Muscle of arm (tissue), 1 donor: ENCODE measurements at regions not wholly inside any gene's neighbourhood (a gene's known extent, or its start where the extent isn't known, plus 50 kb on each side); places are given as distances from the start of the nearest gene placed in this dataset.

Experiments used
- DNase-seq: peaks from one replicate; pipeline ENCODE4 v3.0.0-alpha.2; 2013

DNA sequence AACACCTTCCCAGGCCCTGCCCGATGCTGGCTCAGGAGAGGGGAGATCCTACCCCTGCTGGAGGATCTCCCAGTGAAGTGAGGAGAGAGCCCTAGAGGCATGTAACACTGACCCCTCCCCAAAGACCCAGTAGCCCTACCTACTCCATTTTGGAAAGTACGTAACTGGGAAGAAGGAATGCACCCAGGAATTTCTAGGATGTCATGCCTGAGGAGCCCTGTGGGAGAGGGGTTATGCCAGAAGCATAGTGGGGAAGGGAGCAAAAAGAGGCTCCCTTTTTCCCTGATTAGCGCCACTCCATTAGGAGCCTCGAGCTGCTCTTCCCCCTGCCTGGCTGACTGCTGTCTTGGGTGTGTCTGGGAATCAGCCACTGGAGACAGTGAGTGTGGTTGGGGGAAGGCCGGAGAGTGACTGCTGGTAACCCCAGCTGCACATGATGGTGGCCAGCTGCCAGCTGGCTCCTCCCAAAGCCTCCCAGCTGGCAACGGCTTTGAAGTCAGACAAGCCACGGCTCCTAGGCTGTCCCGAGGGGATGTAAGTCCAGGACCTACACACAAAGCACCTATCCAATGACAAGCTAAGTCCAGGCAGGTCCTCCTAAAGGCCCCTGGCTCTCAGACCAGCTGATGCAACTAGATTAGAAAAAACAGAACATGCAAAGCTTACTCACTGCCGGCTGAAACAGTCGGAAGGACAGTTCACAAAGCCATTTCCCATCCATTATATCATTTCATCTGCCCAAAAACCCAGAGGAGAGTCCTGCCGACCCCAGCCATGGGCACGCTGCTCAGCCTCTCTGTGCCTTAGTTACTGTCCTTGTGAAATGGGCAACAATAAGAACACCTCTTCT lies 136.5 kb upstream of the ABCA1 start:
- DNase-seq = peak; percentile 88

DNA sequence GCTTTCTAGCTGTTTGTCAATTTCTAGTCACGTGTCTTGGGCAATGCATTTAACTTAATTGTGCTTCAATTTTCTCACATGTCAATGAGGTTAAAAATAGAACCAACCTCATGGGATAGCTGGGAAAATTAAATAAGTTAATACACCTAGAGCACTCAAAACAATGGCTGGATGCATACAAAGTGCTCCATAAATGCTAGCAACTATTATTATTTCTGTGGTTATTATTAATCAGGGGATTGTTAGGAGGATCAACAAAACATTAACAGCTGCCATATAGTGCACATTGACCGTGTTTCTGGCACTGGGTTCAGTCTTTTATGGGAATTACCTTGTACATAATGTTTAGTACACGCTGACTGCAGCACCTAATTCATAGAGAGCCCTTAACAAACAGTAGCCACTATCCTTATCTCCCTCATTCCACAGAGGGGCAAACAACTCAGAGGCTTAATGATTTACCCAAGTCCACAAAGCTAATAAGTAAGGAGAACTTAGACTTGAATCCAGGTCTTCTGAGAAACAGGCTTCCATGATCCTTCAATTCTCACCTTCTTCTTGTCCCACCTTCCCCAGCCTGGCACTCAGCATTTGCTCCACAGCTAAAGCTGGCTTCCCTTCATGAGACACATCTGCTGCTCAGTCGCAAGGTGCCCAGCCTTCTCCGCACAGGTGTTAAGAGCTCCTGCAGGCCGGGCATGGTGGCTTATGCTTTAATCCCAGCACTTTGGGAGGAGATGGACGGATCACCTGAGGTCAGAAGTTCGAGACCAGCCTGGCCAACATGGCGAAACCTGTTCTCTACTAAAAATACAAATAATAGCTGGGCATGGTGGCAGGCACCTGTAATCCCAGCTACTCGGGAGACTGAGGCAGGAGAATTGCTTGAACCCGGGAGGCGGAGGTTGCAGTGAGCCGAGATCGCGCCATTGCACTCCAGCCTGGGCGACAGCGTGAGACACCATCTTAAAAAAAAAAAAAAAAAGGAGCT lies 137.4 kb upstream of the ABCA1 start:
- DNase-seq = no peak

DNA sequence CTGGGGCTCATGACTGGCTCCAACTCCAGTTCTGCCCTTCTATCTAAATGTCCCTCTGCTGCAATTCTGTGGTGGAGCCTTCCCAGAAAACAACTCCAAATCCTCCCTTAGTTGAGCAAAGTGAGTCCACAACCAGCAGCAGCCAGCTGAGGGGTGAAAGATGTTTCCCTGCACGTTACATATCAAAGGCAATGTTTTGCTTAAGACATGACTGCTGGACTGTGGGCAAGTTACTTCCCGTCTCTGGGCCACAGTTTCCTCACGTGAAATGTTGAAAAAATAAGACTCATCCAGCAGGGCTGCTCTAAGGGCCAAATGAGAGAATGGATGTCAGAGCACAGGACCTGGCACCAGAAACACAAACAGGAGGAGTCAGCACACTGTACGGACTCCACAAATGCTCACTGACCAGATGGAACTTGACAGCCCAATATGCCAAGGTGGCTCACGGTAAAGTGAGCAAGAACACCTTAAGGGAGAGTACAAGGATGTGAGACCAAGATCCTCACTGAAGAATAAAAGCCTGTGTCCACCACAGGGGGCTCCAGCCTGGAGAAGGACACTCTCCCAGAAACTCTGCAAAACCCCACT lies 138.4 kb upstream of the ABCA1 start:
- DNase-seq = no peak

- no peak for DNase-seq
Observed at GRCh38 chr9:105067895-105068580, 140.1 kb upstream of the ABCA1 start.

GRCh38 chr9:105069285-105069684 lies 141.3 kb upstream of the ABCA1 start:
- no peak for DNase-seq

DNA sequence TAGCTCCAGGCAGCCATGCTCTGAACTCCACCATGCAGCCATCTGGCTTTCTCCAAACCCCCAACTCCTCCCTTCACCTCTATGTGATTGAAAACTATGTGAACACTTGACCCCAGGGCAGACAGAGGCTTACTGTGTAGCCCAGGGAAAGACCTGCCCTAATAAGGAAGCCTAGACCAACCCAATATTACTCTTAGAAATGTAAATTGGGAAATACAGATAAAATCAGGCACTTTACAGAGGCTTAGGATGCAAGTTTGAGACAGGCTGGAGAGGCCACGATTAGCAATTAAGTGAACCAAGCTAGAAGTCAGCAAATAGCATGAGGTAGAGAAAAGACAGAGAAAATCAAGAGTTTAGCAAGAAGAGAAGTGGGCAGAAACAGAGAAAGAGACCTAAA lies 141.7 kb upstream of the ABCA1 start:
- no peak for DNase-seq

- no peak for DNase-seq
Observed at GRCh38 chr9:105070176-105070575, 142.2 kb upstream of the ABCA1 start.

GRCh38 chr9:105072476-105072875 lies 144.5 kb upstream of the ABCA1 start:
- no peak for DNase-seq

- DNase-seq = no peak
Observed at GRCh38 chr9:105073147-105073546, 145.2 kb upstream of the ABCA1 start.

- no peak for DNase-seq
Observed at GRCh38 chr9:105074491-105074890, 146.5 kb upstream of the ABCA1 start.

GRCh38 chr9:105076729-105077128 lies 148.8 kb upstream of the ABCA1 start:
- no peak for DNase-seq

DNA sequence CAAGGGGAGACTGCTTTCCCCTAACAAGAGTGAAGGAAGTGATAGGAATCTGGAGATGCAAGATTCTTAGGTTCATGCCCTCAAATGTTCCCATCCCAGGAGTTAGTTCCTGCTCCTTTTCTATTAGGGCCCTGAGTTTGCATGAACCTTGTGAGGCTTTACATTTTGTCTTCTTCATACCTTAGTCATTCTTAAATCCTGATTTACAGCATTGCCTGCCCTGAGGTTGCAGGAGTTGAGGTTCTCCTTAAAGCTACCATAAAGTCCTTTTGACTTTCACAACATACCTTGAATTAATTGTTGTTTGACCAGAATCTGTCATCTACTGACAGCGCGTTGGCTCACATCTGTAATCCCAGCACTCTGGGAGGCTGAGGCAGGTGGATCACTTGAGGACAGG lies 151.5 kb upstream of the ABCA1 start:
- DNase-seq = no peak

- DNase-seq = no peak
Observed at GRCh38 chr9:105082843-105083242, 154.9 kb upstream of the ABCA1 start.

DNA sequence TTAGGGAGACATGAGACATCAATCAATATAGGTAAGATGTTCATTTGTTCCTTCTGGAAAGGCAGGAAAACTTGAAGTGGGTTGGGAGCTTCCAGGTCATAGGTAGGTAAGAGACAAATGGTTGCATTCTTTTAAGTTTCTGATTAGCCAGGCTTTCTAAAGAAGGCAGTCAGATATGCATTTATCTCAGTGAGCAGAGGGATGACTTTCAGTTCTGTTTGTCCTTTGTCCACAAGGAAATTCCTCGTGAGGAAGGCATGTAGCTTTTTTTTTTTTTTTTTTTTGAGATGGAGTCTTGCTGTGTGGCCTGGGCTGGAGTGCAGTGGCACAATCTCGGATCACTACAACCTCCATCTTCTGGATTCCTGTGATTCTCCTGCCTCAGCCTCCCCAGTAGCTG lies 155.3 kb upstream of the ABCA1 start:
- no peak for DNase-seq

DNA sequence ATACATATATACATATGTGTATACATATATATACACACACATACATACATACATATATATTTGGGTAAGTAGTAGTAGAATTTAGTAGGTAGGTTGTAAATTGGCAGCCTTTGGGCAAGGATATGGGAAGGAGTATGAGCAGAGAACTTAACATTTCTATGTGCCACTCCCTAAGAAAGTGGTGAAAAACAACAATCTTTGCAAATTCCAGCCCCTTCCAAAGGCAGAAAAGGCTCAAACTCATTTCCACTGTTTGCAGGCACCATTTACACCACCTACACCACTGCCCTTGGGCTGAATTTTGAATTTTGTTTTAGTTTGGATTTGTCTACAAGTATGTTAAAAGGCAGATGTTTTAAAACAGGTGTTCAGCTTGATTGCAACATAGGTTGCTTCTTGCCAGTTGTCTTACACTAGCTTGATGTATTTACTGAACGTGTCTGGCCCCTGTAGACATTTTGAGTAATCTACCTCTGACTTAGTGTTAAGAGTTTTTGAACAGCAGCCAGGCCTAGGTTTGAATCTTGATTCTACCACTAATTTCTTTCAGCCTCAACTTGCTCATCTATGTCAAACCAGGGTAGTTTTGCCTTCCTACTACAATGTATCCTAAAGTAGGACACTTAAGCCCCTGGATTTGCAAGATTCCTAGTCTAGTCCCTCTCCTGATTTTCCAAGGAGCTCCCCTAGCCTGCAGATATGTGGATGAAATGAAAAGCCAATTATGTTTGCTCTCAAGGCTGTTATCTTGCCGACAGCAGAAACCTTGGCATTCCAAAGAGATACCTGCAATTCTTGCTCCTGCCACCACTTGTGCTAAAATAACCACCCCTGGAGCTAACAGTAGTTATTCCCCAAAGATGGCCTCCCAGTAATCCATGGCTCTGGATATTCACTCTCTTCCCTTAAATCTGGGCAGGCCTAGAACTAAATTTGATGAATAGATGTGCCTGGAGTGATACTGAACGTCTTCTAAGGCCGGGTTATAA lies 156.2 kb upstream of the SLC44A1 start:
- DNase-seq = no peak

GRCh38 chr9:105089874-105090273 lies 154.6 kb upstream of the SLC44A1 start:
- no peak for DNase-seq

GRCh38 chr9:105091004-105091640 lies 153.3 kb upstream of the SLC44A1 start:
- DNase-seq = no peak

DNA sequence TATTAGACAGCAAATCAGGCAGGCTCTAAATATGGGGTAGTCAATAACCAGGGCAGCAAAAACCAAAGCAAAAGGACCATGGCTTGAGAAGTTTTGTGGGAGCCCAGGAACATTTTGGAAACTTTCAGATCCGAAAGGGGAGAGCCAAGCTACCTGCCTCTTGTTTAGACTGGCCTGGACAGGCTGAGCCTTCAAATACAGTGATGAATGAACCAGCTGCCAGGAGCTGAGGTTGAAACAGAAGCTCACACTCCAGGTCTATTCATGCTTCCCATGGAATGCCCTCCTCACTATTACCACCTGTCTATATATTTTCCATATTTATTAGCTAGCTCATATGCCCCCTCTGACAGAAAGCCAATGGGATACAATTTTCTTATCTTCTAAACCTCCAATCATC lies 150.8 kb upstream of the SLC44A1 start:
- DNase-seq = no peak

DNA sequence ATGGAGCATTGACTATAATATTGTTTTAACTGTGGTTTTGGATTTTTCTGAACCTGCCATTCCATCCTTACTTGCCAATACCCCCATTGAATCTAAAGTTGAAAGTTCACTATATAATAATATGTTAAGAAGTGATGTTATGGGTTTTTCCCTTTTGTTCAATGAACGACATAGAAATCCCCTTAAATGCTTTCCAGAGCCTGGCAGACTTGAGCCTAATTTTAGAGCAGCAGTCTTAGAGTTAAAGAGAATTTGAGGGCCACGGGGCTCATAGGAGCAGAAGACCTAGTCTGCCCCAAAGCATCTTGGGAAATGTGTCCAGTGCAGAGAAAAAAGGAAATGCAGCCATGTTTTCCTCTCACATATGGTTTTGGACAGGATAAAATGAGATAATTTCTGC lies 146.1 kb upstream of the SLC44A1 start:
- no peak for DNase-seq

DNA sequence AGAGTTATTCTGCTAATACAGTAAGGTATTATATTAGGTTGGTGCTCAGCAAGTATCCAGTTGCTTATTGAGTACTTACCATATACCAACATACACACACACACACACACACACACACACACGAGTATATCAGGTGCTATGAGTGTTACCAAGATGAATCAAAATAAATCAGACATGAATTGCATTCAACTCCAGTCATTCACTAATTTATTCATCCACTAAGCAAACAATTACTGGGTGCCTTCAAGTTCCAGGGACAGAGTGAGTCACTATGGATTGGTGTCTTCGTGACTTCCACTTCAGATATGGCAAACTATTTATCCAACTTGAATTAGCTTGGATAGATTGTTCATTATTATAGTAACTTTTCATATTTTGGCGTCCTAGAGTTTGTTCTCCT lies 140.7 kb upstream of the SLC44A1 start:
- no peak for DNase-seq
